Smooth muscle cell (in vitro differentiated cells): ENCODE measurements at regions not wholly inside any gene's neighbourhood (a gene's known extent, or its start where the extent isn't known, plus 50 kb on each side); places are given as distances from the start of the nearest gene placed in this dataset.
"Not testable (repeated sequence)": the region's sequence is repeated elsewhere in the genome, so short reads cannot be mapped to it uniquely, and the experiment has no call there.

Source experiments
- DNase-seq: peaks from one replicate; lab custom pipeline; 2025; ENCODE audit not compliant: unreplicated experiment; lab: John Stamatoyannopoulos, UW
- H2AFZ ChIP-seq: fragments of 200-600 bp; sonication (generic); 2 replicates; pipeline ENCODE4 v1.6.0; 2016; ENCODE audit warnings: antibody characterized with exemption, low read depth, mild to moderate bottlenecking
- H3F3A ChIP-seq: fragments of 200-600 bp; sonication (generic); 2 replicates; pipeline ENCODE4 v1.6.0; 2017; ENCODE audit warnings: antibody characterized with exemption, low read depth
- H3K27ac ChIP-seq: fragments of 200-600 bp; sonication (generic); 2 replicates; pipeline ENCODE4 v1.5.1; 2016; ENCODE audit warnings: low read depth, mild to moderate bottlenecking
- H3K27me3 ChIP-seq: fragments of 200-600 bp; sonication (generic); 2 replicates; pipeline ENCODE4 v1.6.1; 2016; ENCODE audit warnings: low read depth, mild to moderate bottlenecking
- H3K36me3 ChIP-seq: fragments of 200-600 bp; sonication (generic); 2 replicates; pipeline ENCODE4 v1.5.1; 2016; ENCODE audit warnings: low read depth
- H3K4me1 ChIP-seq: fragments of 200-600 bp; sonication (generic); 2 replicates; pipeline ENCODE4 v1.5.1; 2016; ENCODE audit warnings: low read depth
- H3K4me2 ChIP-seq: fragments of 200-600 bp; sonication (generic); 2 replicates; pipeline ENCODE4 v1.6.0; 2016; ENCODE audit warnings: mild to moderate bottlenecking
- H3K4me3 ChIP-seq: fragments of 200-600 bp; sonication (generic); 2 replicates; pipeline ENCODE4 v1.5.1; 2016; ENCODE audit warnings: mild to moderate bottlenecking
- H3K79me2 ChIP-seq: fragments of 200-600 bp; sonication (generic); 2 replicates; pipeline ENCODE4 v1.6.0; 2016; ENCODE audit warnings: low read depth, mild to moderate bottlenecking
- H3K9ac ChIP-seq: fragments of 200-600 bp; sonication (generic); 2 replicates; pipeline ENCODE4 v1.6.0; 2016; ENCODE audit warnings: low read depth
- H3K9me3 ChIP-seq: fragments of 200-600 bp; sonication (generic); replicated peaks from 2 replicates; pipeline ENCODE4 v1.5.1; 2016; ENCODE audit warnings: low read depth
- H4K20me1 ChIP-seq: fragments of 200-600 bp; sonication (generic); 2 replicates; pipeline ENCODE4 v1.6.0; 2016; ENCODE audit warnings: low read depth
- WGBS: methylation state at CpG from one replicate; pipeline ENCODE4 v1.1.7; 2016; ENCODE audit warnings: low lambda C conversion rate; 5-methylcytosine and 5-hydroxymethylcytosine counted together
- TF ChIP-seq, protein P1 (sequence below): fragments of 200-600 bp; sonication (generic); IDR thresholded peaks from 2 replicates; pipeline ENCODE4 v1.5.1; 2017; ENCODE audit warnings: borderline replicate concordance, mild to moderate bottlenecking, antibody characterized with exemption; ENCODE audit not compliant: insufficient read depth, poor library complexity, severe bottlenecking

DNA sequence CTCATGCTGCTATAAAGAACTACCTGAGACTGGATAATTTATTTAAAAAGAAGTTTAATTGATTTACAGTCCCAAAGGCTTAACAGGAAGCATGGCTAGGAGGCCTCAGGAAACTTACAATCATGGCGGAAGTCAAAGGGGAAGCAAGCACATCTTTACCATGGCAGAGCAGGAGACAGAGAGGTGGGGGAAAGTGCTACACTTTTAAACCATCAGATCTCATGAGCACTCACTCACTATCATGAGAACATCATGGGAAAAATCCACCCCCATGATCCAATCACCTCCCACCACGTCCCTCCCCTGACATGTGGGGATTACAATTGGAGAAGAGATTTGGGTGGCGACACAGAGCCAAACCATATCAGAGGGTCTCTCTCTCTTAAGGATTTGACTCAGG lies 108.6 kb upstream of the PODXL start:
- TF ChIP-seq, protein P1, sequence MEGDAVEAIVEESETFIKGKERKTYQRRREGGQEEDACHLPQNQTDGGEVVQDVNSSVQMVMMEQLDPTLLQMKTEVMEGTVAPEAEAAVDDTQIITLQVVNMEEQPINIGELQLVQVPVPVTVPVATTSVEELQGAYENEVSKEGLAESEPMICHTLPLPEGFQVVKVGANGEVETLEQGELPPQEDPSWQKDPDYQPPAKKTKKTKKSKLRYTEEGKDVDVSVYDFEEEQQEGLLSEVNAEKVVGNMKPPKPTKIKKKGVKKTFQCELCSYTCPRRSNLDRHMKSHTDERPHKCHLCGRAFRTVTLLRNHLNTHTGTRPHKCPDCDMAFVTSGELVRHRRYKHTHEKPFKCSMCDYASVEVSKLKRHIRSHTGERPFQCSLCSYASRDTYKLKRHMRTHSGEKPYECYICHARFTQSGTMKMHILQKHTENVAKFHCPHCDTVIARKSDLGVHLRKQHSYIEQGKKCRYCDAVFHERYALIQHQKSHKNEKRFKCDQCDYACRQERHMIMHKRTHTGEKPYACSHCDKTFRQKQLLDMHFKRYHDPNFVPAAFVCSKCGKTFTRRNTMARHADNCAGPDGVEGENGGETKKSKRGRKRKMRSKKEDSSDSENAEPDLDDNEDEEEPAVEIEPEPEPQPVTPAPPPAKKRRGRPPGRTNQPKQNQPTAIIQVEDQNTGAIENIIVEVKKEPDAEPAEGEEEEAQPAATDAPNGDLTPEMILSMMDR = no peak
- H3K4me3 ChIP-seq = no peak overlapping the region
- H2AFZ ChIP-seq = no peak overlapping the region
- DNase-seq = no peak
- H3K4me1 ChIP-seq = no peaks in the 10 kb centered on the region
- H3K9me3 ChIP-seq = no peaks in the 10 kb centered on the region
- H3K36me3 ChIP-seq = no peaks in the 10 kb centered on the region
- no peak overlapping the region for H3K4me2 ChIP-seq
- H3K79me2 ChIP-seq = no peaks in the 10 kb centered on the region
- no peaks in the 10 kb centered on the region for H3F3A ChIP-seq
- H3K27me3 ChIP-seq = no peaks in the 10 kb centered on the region
- WGBS = 90% methylated on average over 3 of the region's 3 CpGs
- H4K20me1 ChIP-seq = no peaks in the 10 kb centered on the region
- H3K9ac ChIP-seq = no peak overlapping the region
- H3K27ac ChIP-seq = no peak overlapping the region

DNA sequence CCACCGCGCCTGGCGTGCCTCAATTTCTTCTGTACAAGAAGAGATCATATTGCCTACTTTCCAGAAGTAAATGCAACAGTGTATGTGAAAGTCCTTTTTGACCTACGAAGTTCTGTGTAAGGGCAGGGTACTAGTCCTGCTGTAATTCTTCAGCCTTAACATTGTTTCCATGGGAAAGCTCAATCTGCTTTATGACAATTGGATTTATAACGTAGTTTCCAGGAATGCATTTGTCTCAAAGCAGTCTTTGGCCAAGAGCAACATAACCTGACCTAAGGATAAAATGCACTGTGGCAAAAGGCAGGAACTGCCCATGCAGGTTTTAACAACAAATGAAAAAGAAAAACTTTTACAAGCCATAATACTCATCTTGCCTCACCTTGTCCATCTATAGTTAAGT lies 108.1 kb upstream of the PODXL start:
- Histone ChIP-seq H3K36me3 (no peaks in the 10 kb centered on the region), H3K4me1 (no peaks in the 10 kb centered on the region), H3K9ac (no peak overlapping the region), H2AFZ (no peak overlapping the region), H3K4me2 (no peak overlapping the region), H3K27me3 (no peaks in the 10 kb centered on the region), H3K4me3 (no peak overlapping the region), H3F3A (no peaks in the 10 kb centered on the region), H3K9me3 (no peaks in the 10 kb centered on the region), H3K79me2 (no peaks in the 10 kb centered on the region), H4K20me1 (no peaks in the 10 kb centered on the region), H3K27ac (no peak overlapping the region)
- TF ChIP-seq, protein P1 = no peak
- 95% methylated on average over 5 of the region's 5 CpGs for WGBS
- no peak for DNase-seq

DNA sequence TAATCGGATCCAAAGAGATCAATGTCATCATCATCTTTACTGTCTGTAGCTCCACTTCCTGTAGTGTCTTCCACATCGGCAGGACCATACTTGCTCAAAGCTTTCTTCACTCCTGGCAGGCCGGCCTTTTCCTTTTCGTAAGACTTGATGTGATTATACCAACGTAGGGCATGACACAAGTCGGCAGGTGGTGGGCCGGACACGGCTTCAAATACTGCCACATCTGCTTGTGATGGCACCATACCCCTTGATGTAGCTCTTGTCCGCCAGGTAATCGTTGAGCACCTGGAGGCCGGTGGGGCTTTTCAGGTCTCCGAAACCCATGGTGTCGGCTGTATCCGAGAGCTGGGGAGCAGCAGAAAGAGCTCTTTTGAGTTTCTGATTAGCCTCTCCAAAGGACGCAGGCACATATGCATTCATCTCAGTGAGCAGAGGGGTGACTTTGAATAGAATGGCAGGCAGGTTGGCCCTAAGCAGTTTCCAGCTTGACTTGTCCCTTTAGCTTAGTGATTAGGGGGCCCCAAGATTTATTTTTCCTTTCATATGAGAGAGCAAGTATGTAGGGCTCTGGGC lies 106.0 kb upstream of the PODXL start:
- not testable (repeated sequence) for H3K27me3 ChIP-seq, H3K36me3 ChIP-seq, H3K4me2 ChIP-seq, H2AFZ ChIP-seq, H3K9me3 ChIP-seq, H3K9ac ChIP-seq, H3K4me1 ChIP-seq, H4K20me1 ChIP-seq, H3F3A ChIP-seq, H3K79me2 ChIP-seq, H3K27ac ChIP-seq, DNase-seq, H3K4me3 ChIP-seq
- 83% methylated on average over 15 of the region's 15 CpGs for WGBS

DNA sequence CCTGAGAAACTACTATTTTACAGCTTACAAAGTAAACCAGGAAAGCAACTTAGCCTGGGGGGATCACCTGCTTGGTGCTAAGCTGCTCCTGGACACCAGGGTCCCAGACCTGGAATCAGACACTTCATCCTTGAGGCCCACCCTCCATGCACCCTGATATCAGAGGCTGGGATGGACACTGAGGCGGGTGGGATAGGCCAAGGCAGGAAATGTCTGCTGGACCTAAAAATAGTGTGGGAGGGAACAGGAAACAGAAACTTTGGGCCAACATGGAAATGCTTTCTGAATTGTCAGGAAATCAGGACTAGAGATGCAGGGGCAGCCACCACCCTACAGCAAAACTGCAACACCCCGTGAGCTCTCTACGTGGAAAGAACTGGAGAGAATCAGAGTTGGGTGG lies 101.5 kb upstream of the PODXL start:
- DNase-seq = no peak
- Histone ChIP-seq H3K27me3 (no peaks in the 10 kb centered on the region), H3K9me3 (no peaks in the 10 kb centered on the region), H3K4me1 (no peaks in the 10 kb centered on the region), H4K20me1 (no peaks in the 10 kb centered on the region), H3F3A (no peaks in the 10 kb centered on the region), H3K27ac (no peak overlapping the region), H3K79me2 (no peaks in the 10 kb centered on the region), H3K36me3 (no peaks in the 10 kb centered on the region), H3K9ac (no peak overlapping the region), H3K4me2 (no peak overlapping the region), H2AFZ (no peak overlapping the region), H3K4me3 (no peak overlapping the region)
- WGBS = 81% methylated on average over 3 of the region's 3 CpGs
- TF ChIP-seq, protein P1 = no peak
